Fibroblast of gingiva (primary cell): ENCODE measurements at regions not wholly inside any gene's neighbourhood (a gene's known extent, or its start where the extent isn't known, plus 50 kb on each side); places are given as distances from the start of the nearest gene placed in this dataset.

Experiments used
- DNase-seq: peaks from one replicate; pipeline ENCODE4 v3.0.0-alpha.2; 2011; ENCODE audit warnings: low read depth

GRCh38 chr10:53749439-53749838 lies 976.9 kb upstream of the MBL2 start:
- no peak for DNase-seq

GRCh38 chr10:53748319-53748718 lies 975.7 kb upstream of the MBL2 start:
- no peak for DNase-seq

GRCh38 chr10:53744746-53745145 lies 972.2 kb upstream of the MBL2 start:
- no peak for DNase-seq

GRCh38 chr10:53744176-53744575 lies 971.6 kb upstream of the MBL2 start:
- no peak for DNase-seq

- DNase-seq, result no peak
Measured at GRCh38 chr10:53737132-53737531, 964.5 kb upstream of the MBL2 start.

GRCh38 chr10:53726921-53727320 lies 954.3 kb upstream of the MBL2 start:
- no peak for DNase-seq

- no peak for DNase-seq
Measured at GRCh38 chr10:53724581-53724980, 952.0 kb upstream of the MBL2 start.

GRCh38 chr10:53719658-53720057 lies 947.1 kb upstream of the MBL2 start:
- no peak for DNase-seq

- DNase-seq, result no peak
Measured at GRCh38 chr10:53716156-53716555, 943.6 kb upstream of the MBL2 start.

GRCh38 chr10:53713431-53713830 lies 940.8 kb upstream of the MBL2 start:
- DNase-seq, result no peak

GRCh38 chr10:53702489-53702888 lies 929.9 kb upstream of the MBL2 start:
- DNase-seq, result no peak

GRCh38 chr10:53701213-53701612 lies 928.6 kb upstream of the MBL2 start:
- DNase-seq, result no peak

GRCh38 chr10:53700278-53700677 lies 927.7 kb upstream of the MBL2 start:
- DNase-seq, result no peak

- no peak for DNase-seq
Measured at GRCh38 chr10:53699684-53700083, 927.1 kb upstream of the MBL2 start.

GRCh38 chr10:53699231-53699630 lies 926.6 kb upstream of the MBL2 start:
- no peak for DNase-seq

GRCh38 chr10:53697038-53697437 lies 924.5 kb upstream of the MBL2 start:
- DNase-seq, result no peak

GRCh38 chr10:53690524-53691240 lies 918.1 kb upstream of the MBL2 start:
- DNase-seq, result no peak

GRCh38 chr10:53687800-53688199 lies 915.2 kb upstream of the MBL2 start:
- DNase-seq, result no peak

- DNase-seq, result no peak
Measured at GRCh38 chr10:53682885-53683284, 910.3 kb upstream of the MBL2 start.

- DNase-seq, result no peak
Measured at GRCh38 chr10:53682458-53682857, 909.9 kb upstream of the MBL2 start.

GRCh38 chr10:53679666-53680065 lies 907.1 kb upstream of the MBL2 start:
- no peak for DNase-seq

GRCh38 chr10:53675177-53675576 lies 902.6 kb upstream of the MBL2 start:
- no peak for DNase-seq

- DNase-seq, result no peak
Measured at GRCh38 chr10:53667063-53667462, 894.5 kb upstream of the MBL2 start.

- no peak for DNase-seq
Measured at GRCh38 chr10:53664282-53665019, 891.9 kb upstream of the MBL2 start.
